Astrocyte (in vitro differentiated cells and primary cell): ENCODE measurements at regions not wholly inside any gene's neighbourhood (a gene's known extent, or its start where the extent isn't known, plus 50 kb on each side); places are given as distances from the start of the nearest gene placed in this dataset.
A peak's percentile ranks its signal among the peaks of the same experiment; 100 is the strongest.

Experiments
- DNase-seq: peaks from one replicate; pipeline ENCODE4 v3.0.0-alpha.2; 2010; ENCODE audit warnings: low read depth
- FAIRE-seq: peaks from 2 replicates; lab custom pipeline; 2011; peaks lifted over from hg19 to GRCh38; lab: Jason Lieb, UNC
- H2AFZ ChIP-seq: 2 replicates; pipeline ENCODE4 v1.6.0; 2012; ENCODE audit warnings: low read depth, low read length, inconsistent platforms
- H3K27ac ChIP-seq: 2 replicates; pipeline ENCODE4 v1.5.1; 2011; ENCODE audit warnings: low read depth, low read length, inconsistent platforms
- H3K27me3 ChIP-seq: 2 replicates; pipeline ENCODE4 v1.6.0; 2011; ENCODE audit warnings: low read length, inconsistent platforms; ENCODE audit not compliant: insufficient read depth
- H3K36me3 ChIP-seq: 2 replicates; pipeline ENCODE4 v1.5.1; 2011; ENCODE audit warnings: low read length, inconsistent platforms; ENCODE audit not compliant: insufficient read depth
- H3K4me1 ChIP-seq: 2 replicates; pipeline ENCODE4 v1.5.1; 2011; ENCODE audit warnings: low read length, inconsistent platforms; ENCODE audit not compliant: insufficient read depth
- H3K4me2 ChIP-seq: 2 replicates; pipeline ENCODE4 v1.6.0; 2012; ENCODE audit warnings: low read length, inconsistent platforms
- H3K4me3 ChIP-seq: 2 replicates; pipeline ENCODE4 v1.5.1; 2011; ENCODE audit warnings: low read depth, mild to moderate bottlenecking, low read length, inconsistent platforms; ENCODE audit not compliant: insufficient read depth
- H3K79me2 ChIP-seq: 2 replicates; pipeline ENCODE4 v1.6.0; 2012; ENCODE audit warnings: mild to moderate bottlenecking, low read length, inconsistent platforms; ENCODE audit not compliant: insufficient read depth
- H3K9ac ChIP-seq: 2 replicates; pipeline ENCODE4 v1.6.0; 2012; ENCODE audit warnings: mild to moderate bottlenecking, low read length, inconsistent platforms
- H3K9me3 ChIP-seq: 2 replicates; pipeline ENCODE4 v1.5.1; 2012; ENCODE audit warnings: low read depth, mild to moderate bottlenecking, low read length, inconsistent platforms; ENCODE audit not compliant: insufficient read depth
- H4K20me1 ChIP-seq: 2 replicates; pipeline ENCODE4 v1.6.0; 2012; ENCODE audit warnings: low read length, inconsistent platforms; ENCODE audit not compliant: insufficient read depth
- H3K27ac Mint-ChIP-seq: one replicate; pipeline ENCODE4 v1.8.0; 2021; ENCODE audit warnings: mild to moderate bottlenecking, mixed read lengths; ENCODE audit not compliant: unreplicated experiment
- H3K27me3 Mint-ChIP-seq: one replicate; pipeline ENCODE4 v1.8.0; 2021; ENCODE audit warnings: low read depth, mixed read lengths; ENCODE audit not compliant: unreplicated experiment
- H3K36me3 Mint-ChIP-seq: one replicate; pipeline ENCODE4 v1.8.0; 2021; ENCODE audit warnings: low read depth, mixed read lengths; ENCODE audit not compliant: unreplicated experiment
- H3K4me1 Mint-ChIP-seq: one replicate; pipeline ENCODE4 v1.8.0; 2021; ENCODE audit warnings: low read depth, mixed read lengths; ENCODE audit not compliant: unreplicated experiment
- H3K4me3 Mint-ChIP-seq: one replicate; pipeline ENCODE4 v1.8.0; 2021; ENCODE audit warnings: mild to moderate bottlenecking, moderate library complexity, mixed read lengths; ENCODE audit not compliant: unreplicated experiment
- H3K9me3 Mint-ChIP-seq: one replicate; pipeline ENCODE4 v1.8.0; 2021; ENCODE audit warnings: mild to moderate bottlenecking, mixed read lengths; ENCODE audit not compliant: unreplicated experiment
- EZH2 ChIP-seq: IDR thresholded peaks from 2 replicates; pipeline ENCODE4 v1.6.1; 2012; ENCODE audit warnings: mild to moderate bottlenecking, low read length, inconsistent platforms; ENCODE audit not compliant: insufficient read depth
- TF ChIP-seq, protein P1 (sequence below): IDR thresholded peaks from 2 replicates; pipeline ENCODE4 v1.5.1; 2011; ENCODE audit warnings: low read depth, mild to moderate bottlenecking, inconsistent platforms, low read length, moderate library complexity; ENCODE audit not compliant: insufficient read depth

DNA sequence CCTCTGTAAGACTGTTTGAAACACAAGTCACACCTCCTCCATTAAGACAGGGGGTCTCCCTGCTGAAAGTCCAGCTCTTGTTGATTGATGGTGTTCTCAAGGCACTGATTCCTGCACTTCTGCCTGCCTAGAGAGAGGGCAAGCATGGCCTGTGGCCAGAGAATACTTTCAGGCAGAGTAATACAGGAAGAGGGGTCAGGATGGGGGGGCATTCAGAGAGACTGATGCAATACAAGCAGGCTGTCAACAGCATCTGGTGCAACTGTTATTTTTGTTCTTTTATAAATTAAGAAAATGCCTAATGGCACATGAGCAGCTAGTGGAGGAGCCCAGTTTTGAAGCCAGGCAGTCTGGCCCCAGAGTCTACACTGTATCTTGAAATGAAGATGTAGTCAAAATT is 302.2 kb downstream of the DIRAS2 start:
- Histone ChIP-seq H3K4me1 (peaks cover 8% of the 10 kb centered on the region), H4K20me1 (no peaks in the 10 kb centered on the region), H2AFZ (no peak overlapping the region), H3K79me2 (no peaks in the 10 kb centered on the region), H3K36me3 (no peaks in the 10 kb centered on the region), H3K4me3 (no peak overlapping the region), H3K27ac (no peak overlapping the region), H3K9ac (no peak overlapping the region), H3K27me3 (no peaks in the 10 kb centered on the region), H3K4me2 (peak overlapping the region; percentile 38), H3K9me3 (no peaks in the 10 kb centered on the region)
- no peaks in the 10 kb centered on the region for H3K27me3 Mint-ChIP-seq
- no peaks in the 10 kb centered on the region for H3K9me3 Mint-ChIP-seq
- H3K4me1 Mint-ChIP-seq = peaks cover 23% of the 10 kb centered on the region
- H3K4me3 Mint-ChIP-seq = no peak overlapping the region
- DNase-seq (peak; percentile 33), FAIRE-seq (no peak)
- no peaks in the 10 kb centered on the region for H3K36me3 Mint-ChIP-seq
- peak overlapping the region; percentile 78 for H3K27ac Mint-ChIP-seq
- TF ChIP-seq, protein P1, sequence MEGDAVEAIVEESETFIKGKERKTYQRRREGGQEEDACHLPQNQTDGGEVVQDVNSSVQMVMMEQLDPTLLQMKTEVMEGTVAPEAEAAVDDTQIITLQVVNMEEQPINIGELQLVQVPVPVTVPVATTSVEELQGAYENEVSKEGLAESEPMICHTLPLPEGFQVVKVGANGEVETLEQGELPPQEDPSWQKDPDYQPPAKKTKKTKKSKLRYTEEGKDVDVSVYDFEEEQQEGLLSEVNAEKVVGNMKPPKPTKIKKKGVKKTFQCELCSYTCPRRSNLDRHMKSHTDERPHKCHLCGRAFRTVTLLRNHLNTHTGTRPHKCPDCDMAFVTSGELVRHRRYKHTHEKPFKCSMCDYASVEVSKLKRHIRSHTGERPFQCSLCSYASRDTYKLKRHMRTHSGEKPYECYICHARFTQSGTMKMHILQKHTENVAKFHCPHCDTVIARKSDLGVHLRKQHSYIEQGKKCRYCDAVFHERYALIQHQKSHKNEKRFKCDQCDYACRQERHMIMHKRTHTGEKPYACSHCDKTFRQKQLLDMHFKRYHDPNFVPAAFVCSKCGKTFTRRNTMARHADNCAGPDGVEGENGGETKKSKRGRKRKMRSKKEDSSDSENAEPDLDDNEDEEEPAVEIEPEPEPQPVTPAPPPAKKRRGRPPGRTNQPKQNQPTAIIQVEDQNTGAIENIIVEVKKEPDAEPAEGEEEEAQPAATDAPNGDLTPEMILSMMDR = no peak
- no peak for TF ChIP-seq EZH2

DNA sequence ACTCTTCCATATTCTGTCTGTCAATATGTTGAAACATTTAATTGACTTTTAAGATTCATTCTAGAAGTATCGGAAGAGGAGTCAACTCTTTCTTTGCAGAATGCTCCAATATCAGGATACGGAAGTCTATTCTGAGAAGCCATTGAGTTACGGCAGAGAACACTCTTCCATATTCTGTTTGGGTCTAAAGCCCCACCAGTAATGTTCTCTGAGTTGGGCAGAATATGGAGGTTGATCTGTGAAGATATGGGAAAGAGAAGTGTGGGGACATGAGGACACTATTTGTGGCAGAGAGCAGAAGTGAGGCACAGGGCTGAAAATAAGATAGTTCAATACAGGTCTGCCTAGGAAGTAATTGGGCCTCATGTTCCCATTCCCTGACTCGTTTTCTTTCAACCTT is 300.0 kb downstream of the DIRAS2 start:
- Mint-ChIP-seq H3K9me3 (no peaks in the 10 kb centered on the region), H3K4me3 (no peak overlapping the region), H3K36me3 (no peaks in the 10 kb centered on the region), H3K4me1 (peaks cover 23% of the 10 kb centered on the region), H3K27me3 (peaks cover 2% of the 10 kb centered on the region), H3K27ac (no peak overlapping the region)
- H3K36me3 ChIP-seq = no peaks in the 10 kb centered on the region
- no peaks in the 10 kb centered on the region for H3K27me3 ChIP-seq
- TF ChIP-seq, protein P1 = no peak
- TF ChIP-seq EZH2 = no peak
- H3K4me3 ChIP-seq = no peak overlapping the region
- H3K4me1 ChIP-seq = peaks cover 8% of the 10 kb centered on the region
- no peaks in the 10 kb centered on the region for H3K9me3 ChIP-seq
- no peak overlapping the region for H3K27ac ChIP-seq
- H3K4me2 ChIP-seq = no peak overlapping the region
- no peaks in the 10 kb centered on the region for H3K79me2 ChIP-seq
- H3K9ac ChIP-seq = no peak overlapping the region
- DNase-seq = no peak
- no peak for FAIRE-seq
- no peaks in the 10 kb centered on the region for H4K20me1 ChIP-seq
- no peak overlapping the region for H2AFZ ChIP-seq

DNA sequence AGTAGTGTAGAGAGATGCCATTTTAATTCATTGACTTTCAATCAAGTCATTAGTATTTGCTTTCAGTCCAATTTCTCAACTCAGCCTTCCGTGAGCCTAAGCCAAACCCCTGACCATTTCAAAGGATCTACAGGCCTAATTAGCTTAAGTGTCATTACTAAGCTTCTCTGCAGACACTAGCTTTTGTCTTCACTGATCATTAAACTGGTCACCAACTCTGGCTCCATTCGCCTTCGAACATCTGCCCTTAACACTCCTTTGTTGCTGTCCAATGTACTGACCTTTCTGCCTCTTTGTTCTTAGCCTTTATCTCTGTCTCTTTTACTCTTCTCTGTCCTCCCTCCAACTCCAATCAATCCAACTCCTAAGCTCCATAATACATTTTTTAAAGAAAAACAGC is 299.3 kb downstream of the DIRAS2 start:
- TF ChIP-seq, protein P1 = no peak
- TF ChIP-seq EZH2 = no peak
- FAIRE-seq (no peak), DNase-seq (no peak)
- Histone ChIP-seq H3K4me2 (no peak overlapping the region), H3K4me1 (peaks cover 8% of the 10 kb centered on the region), H3K36me3 (no peaks in the 10 kb centered on the region), H4K20me1 (no peaks in the 10 kb centered on the region), H3K27me3 (no peaks in the 10 kb centered on the region), H3K4me3 (no peak overlapping the region), H3K79me2 (no peaks in the 10 kb centered on the region), H3K9me3 (no peaks in the 10 kb centered on the region), H3K9ac (no peak overlapping the region), H3K27ac (no peak overlapping the region), H2AFZ (no peak overlapping the region)
- Mint-ChIP-seq H3K27ac (peak overlapping the region; percentile 42), H3K9me3 (no peaks in the 10 kb centered on the region), H3K36me3 (no peaks in the 10 kb centered on the region), H3K4me1 (peaks cover 23% of the 10 kb centered on the region), H3K27me3 (peaks cover 7% of the 10 kb centered on the region), H3K4me3 (no peak overlapping the region)
